ENCODE measurements at regions not wholly inside any gene's neighbourhood (a gene's known extent, or its start where the extent isn't known, plus 50 kb on each side); places are given as distances from the start of the nearest gene placed in this dataset.

- TF ChIP-seq CTCF (IDR thresholded peaks at IDR 0.05): no peak
- no peak for TF ChIP-seq POLR2A (IDR thresholded peaks at IDR 0.05)
Observed at GRCh38 chr9:129394886-129395279, 216.8 kb upstream of the IER5L start.
